GM12891 (cell line): ENCODE measurements at regions not wholly inside any gene's neighbourhood (a gene's known extent, or its start where the extent isn't known, plus 50 kb on each side); places are given as distances from the start of the nearest gene placed in this dataset.

Source experiments
- POLR2A ChIP-seq: IDR thresholded peaks from 2 replicates; pipeline ENCODE4 v1.6.1; 2011; ENCODE audit warnings: low read depth, low read length, control low read depth
- POLR2AphosphoS5 ChIP-seq: IDR thresholded peaks from 2 replicates; pipeline ENCODE4 v1.6.1; 2011; ENCODE audit warnings: low read depth, low read length, control low read depth

- TF ChIP-seq POLR2A (no peak), POLR2AphosphoS5 (no peak)
Measured at GRCh38 chr3:117059956-117060270, 350.3 kb downstream of the TUSC7 start.
